GM12891 (cell line): ENCODE measurements at regions not wholly inside any gene's neighbourhood (a gene's known extent, or its start where the extent isn't known, plus 50 kb on each side); places are given as distances from the start of the nearest gene placed in this dataset.

Experiments used
- PAX5 ChIP-seq: IDR thresholded peaks from 2 replicates; pipeline ENCODE4 v1.6.1; 2011; ENCODE audit warnings: low read length, moderate library complexity, mild to moderate bottlenecking; ENCODE audit not compliant: insufficient read depth, severe bottlenecking
- POLR2A ChIP-seq: IDR thresholded peaks from 2 replicates; pipeline ENCODE4 v1.6.1; 2011; ENCODE audit warnings: low read depth, low read length, control low read depth
- POLR2AphosphoS5 ChIP-seq: IDR thresholded peaks from 2 replicates; pipeline ENCODE4 v1.6.1; 2011; ENCODE audit warnings: low read depth, low read length, control low read depth
- POU2F2 ChIP-seq: IDR thresholded peaks from 2 replicates; pipeline ENCODE4 v1.6.1; 2011; ENCODE audit warnings: low read depth, mild to moderate bottlenecking, control low read depth, low read length, moderate library complexity
- SPI1 ChIP-seq: IDR thresholded peaks from 2 replicates; pipeline ENCODE4 v1.6.1; 2011; ENCODE audit warnings: low read depth, low read length, control low read depth
- TAF1 ChIP-seq: IDR thresholded peaks from 2 replicates; pipeline ENCODE4 v1.6.1; 2011; ENCODE audit warnings: low read depth, low read length, control low read depth

- TF ChIP-seq POLR2A: no peak
- TF ChIP-seq POLR2AphosphoS5: no peak
- TF ChIP-seq POU2F2: no peak
- TF ChIP-seq TAF1: no peak
- no peak for TF ChIP-seq PAX5
- TF ChIP-seq SPI1: no peak
Measured at GRCh38 chr9:32258482-32258881, 126.0 kb upstream of the ACO1 start.
